NCI-H526 treated with DMSO at 0.1 percent for 48 hours (cell line): ENCODE measurements at regions not wholly inside any gene's neighbourhood (a gene's known extent, or its start where the extent isn't known, plus 50 kb on each side); places are given as distances from the start of the nearest gene placed in this dataset.

Source experiments
- DNase-seq: peaks from one replicate; lab custom pipeline; 2025; lab: John Stamatoyannopoulos, UW

DNA sequence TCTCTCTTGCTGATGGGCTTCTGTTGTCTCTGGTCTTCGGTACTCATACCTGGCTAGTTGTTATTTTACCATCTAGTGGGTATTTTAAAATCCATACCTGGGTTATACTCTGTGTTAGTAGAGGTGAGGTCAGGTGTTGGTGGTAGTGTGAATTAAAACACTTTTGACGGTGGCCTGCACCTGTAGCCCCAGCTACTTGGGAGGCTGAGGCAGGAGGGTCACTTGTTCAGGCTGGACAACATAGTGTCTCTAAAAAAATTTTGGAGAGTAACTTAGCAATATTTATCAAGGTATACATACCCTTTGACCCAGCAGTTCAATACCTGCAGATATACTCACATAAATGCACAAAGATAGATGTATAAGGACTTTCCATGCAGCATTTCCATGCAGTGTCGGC is 55.4 kb downstream of the GSX1 start:
- DNase-seq, result no peak

DNA sequence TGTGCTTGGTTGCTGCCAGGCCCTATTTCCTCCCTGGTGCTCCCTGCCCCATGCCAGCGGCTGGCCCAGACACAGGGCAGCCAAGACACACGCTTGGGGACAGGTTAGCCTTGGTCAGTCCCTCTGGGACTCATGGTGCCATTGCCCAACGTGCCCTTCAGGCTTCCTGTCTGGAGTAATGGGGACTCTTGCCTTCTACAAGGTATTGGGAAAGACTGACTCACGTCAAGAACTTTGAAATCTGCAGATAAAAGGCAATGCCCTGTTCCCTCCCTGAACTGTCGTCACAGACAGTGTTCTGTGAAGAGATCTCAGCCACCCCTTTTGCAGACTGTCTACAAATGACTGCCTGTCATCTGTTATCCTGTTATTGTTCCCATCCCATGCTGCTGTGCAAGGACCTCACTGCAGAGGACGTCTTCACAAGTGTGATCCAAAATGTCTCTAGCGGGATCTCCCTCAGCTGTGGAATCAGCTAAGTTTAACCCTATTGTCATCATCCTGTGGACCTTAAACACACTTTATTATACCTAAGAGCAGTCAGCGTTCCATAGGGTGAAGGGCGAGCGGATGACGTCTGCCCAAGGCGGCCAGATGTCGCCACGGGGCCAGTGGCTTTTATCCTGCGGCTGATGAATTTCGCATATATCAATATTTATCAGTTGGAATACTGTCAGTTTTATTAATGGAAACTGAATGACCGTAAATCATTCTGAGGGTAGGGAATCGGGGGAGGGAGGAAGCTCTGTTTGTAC is 59.0 kb downstream of the GSX1 start:
- DNase-seq, result no peak

DNA sequence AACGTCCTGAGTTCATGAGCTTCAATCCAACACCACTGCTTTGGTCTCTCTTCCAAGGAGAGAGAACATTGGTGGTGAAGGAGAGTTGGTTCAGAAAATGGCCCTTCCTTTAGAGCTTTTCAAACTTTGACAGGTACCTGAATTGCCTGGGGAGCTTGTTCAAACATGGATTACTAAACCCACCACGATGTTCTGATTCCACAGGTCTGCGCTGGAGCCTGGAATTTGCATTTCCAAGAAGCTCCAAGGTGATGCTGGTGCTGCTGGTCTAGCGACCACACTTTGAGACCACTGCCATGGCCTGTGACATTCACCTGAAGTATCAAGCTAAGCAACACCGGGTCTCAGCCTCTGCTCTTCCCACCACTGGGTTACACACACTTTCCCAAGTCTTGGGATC is 60.2 kb downstream of the GSX1 start:
- DNase-seq, result no peak

DNA sequence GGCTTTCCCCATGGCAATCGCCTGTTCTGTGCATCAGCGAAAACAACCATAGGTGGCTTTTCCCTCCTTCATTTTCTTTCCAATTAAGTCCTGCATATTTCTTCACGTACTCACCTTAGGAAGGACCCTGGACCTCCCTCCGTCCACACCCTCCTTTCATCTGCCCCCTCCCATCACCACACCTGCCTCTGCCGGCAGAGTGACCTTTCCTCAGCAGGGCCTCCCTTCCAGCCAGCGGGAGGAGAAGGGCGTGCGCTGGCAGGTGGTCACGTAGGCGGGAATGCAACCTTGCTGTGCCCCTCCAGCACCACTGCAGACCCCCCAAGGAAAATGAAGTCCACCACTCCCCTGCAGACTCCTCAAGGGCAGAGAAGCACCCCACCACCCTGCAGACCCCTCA is 61.1 kb downstream of the GSX1 start:
- no peak for DNase-seq

DNA sequence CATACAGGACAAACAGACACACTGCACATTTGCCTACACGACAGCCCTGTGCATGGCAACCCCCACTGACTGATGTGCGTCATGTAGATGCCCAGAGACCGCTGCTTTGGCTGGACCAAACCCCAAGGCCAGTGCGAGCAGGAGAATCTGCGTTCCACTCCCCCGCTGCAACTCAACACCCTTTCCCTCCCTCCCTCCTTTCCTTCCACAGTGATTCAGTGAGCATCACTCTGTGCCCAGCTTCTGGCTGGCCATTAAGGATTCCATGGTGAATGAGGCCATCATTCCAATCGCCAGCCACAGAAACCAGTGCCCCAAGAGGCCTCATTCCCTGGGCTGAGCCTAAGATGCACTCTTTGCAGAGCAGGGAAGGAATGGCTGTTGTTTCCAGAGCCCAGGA is 61.6 kb downstream of the GSX1 start:
- no peak for DNase-seq

DNA sequence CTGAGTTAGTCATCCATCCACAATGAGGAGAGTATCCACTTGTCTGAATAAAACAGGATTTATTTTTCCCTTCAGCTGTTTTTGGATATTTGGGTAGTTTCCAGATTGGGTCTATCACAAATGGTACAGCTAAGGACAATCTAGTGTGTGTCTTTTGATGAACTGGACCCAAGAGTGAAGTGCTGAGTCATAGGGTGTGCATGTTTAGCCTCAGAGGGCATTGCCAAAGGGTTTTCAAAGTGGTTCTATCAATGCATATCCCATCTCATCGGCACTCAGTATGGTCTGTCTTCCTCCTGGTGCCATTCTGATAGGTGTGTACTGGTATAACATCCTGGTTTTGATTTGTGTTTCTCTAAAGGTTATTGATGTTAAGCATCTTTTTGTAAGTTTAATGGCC is 62.3 kb downstream of the GSX1 start:
- DNase-seq, result no peak

DNA sequence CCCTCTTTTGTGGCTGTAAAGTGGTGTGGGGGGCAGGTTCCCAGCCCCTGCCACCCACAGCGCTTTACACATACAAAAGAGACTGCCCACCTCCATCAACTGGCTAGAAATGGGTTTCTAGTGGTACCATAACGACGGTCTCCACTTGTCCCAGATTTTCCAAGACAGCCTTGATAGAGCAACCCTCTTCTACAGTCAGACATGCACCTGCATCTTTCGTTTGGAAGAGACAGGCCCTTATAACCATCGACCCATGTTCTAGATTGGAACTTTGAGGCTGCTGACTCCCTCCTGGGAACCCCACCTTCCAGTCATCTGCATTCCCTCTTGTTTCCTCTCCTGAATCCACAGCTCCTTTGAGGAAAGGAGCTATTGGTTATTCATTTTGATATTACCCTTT is 63.1 kb downstream of the GSX1 start:
- no peak for DNase-seq

DNA sequence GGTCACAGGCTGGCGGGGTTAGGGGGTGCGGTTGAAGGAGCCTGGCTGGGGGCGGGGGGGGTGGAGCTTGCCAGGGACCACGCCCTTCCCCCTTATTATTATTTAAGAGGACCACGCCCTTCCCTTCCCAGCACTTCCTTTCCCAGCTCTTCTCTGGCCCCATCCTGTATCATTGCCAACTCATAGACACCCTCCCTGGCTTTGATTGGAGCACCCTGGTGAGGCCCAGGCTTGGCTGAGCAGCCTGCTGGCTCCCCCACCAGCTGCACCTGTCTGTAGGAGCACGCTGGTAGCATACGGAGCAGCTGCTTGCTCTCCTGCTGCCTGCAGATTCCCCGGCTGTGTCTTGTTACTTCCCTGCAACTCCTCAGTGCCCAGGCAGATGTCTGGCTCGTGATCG is 62.5 kb upstream of the PDX1 start:
- DNase-seq, result peak; percentile 19

DNA sequence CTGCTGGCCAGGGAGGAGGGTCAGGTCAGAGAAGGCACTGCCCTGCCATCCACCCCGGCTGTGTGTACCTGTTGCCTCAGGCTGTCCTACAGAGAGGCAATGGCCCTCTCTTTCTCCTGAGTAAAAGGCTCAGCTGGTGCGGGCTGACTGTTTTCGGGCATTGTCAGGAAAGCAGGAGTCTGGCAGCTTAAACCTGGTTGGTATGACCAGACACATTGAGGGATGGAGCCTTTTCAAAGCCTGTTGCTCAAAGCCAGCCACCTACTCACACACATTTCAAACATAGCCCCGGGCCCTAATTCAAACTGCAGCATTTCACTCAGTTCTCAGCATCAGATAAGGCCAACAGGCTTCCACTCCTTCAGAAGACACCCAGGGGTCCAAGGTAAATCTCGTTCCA is 61.8 kb upstream of the PDX1 start:
- DNase-seq, result no peak

DNA sequence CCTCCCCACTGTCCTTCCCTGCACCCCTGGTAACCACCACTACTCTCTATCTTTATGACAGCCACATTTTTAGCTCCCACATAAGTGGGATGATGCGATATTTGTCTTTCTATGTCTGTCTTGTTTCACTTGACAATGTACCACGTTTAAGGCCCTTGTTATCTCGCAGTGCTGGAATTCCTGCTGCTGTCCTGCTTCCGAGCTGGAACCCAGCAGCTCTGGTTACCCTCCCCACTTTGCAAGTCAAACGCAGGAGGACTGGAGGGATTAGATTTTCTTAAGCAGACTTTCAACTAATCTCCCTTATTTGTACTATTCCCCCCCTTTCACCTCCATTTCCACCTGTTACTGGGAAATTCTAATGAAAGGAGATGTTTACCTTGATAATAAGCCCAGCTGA is 59.1 kb upstream of the PDX1 start:
- DNase-seq, result peak; percentile 81

DNA sequence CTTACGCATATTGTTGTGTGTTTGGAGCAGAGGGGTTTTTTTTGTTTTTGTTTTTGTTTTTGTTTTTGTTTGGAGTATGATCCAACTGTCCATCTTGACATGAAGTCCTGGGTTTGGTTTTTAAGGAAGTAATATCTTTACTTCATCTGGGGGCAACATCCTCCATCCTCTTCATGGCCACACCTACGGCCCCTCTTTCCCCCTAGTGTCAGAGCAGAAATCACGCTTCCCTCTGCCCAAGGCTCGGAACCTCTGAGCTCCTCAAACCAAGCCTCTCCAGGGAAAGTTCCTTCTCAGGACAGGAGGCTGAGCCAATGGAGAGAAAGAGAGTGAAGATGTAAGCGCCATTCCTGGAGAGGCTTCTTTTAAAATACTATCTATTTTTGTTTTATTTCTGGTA is 58.6 kb upstream of the PDX1 start:
- DNase-seq, result no peak

DNA sequence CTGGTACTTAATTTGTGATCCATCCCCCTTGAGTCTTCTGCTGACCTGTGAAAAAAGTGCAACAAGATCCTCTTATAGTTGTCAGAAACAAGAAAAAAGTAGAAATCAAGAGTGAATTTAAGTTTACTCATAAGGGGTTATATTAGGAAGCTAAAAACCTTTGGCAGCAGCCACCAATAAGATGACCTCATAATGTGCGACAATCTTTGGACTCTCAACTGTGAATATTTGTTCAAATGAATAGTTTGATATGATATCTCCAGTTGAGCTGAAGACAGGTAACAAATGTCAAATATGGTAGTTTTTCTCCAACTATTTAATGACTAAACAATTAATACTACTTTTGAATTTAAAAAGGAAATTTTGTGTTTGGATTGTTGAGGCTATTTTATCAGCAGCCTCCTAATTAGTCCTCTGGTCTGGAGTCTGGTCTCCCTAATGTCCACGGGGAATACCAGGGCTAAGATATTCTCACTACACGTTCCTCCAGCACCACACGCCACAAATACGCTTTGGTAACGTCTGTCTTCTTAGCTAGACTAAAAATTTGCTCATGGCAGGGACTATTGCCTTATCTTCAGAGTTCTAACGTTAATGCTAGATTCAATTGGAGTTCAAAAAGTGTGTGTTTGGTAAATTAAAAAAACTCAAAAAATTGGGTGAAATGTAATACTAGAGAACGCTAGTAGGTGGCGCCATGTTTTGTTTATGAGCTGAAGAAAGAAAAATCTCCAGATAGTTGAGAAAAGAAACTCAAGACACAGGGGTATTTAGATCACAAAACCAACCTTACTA is 51.0 kb upstream of the PDX1 start:
- no peak for DNase-seq

DNA sequence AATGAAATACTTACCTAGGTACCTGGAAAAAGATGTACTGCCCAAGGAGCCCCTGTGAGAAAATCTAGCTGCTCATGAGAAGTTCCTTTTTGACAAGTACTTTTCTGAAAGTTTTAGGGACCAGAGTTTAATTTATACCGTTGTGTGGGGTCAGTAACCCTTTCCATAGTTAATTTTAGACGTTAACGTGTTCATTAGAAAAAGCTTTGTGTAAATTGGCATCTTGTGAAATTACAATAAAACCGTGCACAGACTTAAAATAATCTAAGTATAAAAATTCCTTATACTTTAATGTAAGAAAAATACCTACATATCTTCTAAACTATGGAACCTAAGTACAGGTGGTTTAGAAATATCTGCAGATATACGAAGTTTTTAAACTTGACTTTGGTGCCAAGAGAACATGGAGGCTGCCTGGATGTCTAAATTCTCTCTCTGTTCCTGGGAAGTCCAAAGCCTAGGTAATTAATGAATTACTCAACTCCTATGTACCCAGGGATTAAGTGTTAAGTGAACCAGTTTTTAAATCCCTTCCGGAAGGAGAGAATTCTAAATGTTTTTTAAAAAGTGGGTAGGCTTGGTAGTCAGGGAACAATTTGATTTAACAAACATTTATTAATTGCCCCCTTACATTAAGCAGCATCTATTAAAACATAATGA is 50.2 kb upstream of the PDX1 start:
- DNase-seq, result no peak
